GM23248 (cell line): ENCODE measurements at regions not wholly inside any gene's neighbourhood (a gene's known extent, or its start where the extent isn't known, plus 50 kb on each side); places are given as distances from the start of the nearest gene placed in this dataset.

Experiments
- DNase-seq: peaks from one replicate; pipeline ENCODE4 v3.0.0-alpha.2; 2015
- H2AFZ ChIP-seq: fragments of 200-600 bp; sonication (generic); 2 replicates; pipeline ENCODE4 v1.6.1; 2016; ENCODE audit warnings: antibody characterized with exemption
- H3F3A ChIP-seq: fragments of 200-600 bp; sonication (generic); 2 replicates; pipeline ENCODE4 v1.6.1; 2016; ENCODE audit warnings: mild to moderate bottlenecking, antibody characterized with exemption, mixed run types; ENCODE audit not compliant: insufficient read depth
- H3K27ac ChIP-seq: fragments of 200-600 bp; sonication (generic); 2 replicates; pipeline ENCODE4 v1.5.1; 2016; ENCODE audit warnings: mild to moderate bottlenecking
- H3K27me3 ChIP-seq: fragments of 200-600 bp; sonication (generic); replicated peaks from 2 replicates; pipeline ENCODE4 v1.6.1; 2016; ENCODE audit warnings: mild to moderate bottlenecking; ENCODE audit not compliant: insufficient read depth
- H3K36me3 ChIP-seq: fragments of 200-600 bp; sonication (generic); 2 replicates; pipeline ENCODE4 v1.6.1; 2016; ENCODE audit warnings: low read depth, mild to moderate bottlenecking
- H3K4me1 ChIP-seq: fragments of 200-600 bp; sonication (generic); 2 replicates; pipeline ENCODE4 v1.6.1; 2016; ENCODE audit warnings: mild to moderate bottlenecking; ENCODE audit not compliant: insufficient read depth
- H3K4me2 ChIP-seq: fragments of 200-600 bp; sonication (generic); one replicate; pipeline ENCODE4 v1.6.1; 2016; ENCODE audit warnings: mild to moderate bottlenecking; ENCODE audit not compliant: unreplicated experiment
- H3K4me3 ChIP-seq: fragments of 200-600 bp; sonication (generic); 2 replicates; pipeline ENCODE4 v1.5.1; 2016; ENCODE audit warnings: mild to moderate bottlenecking
- H3K79me2 ChIP-seq: fragments of 200-600 bp; sonication (generic); 2 replicates; pipeline ENCODE4 v1.6.1; 2016; ENCODE audit warnings: mild to moderate bottlenecking; ENCODE audit not compliant: insufficient read depth
- H3K9ac ChIP-seq: fragments of 200-600 bp; sonication (generic); 2 replicates; pipeline ENCODE4 v1.6.1; 2016; ENCODE audit warnings: mild to moderate bottlenecking
- H3K9me2 ChIP-seq: fragments of 200-600 bp; sonication (generic); 2 replicates; pipeline ENCODE4 v1.6.1; 2016; ENCODE audit warnings: mixed run types, mild to moderate bottlenecking, moderate library complexity; ENCODE audit not compliant: insufficient read depth
- H3K9me3 ChIP-seq: fragments of 200-600 bp; sonication (generic); one replicate; pipeline ENCODE4 v1.6.1; 2017; ENCODE audit warnings: low read depth
- H4K20me1 ChIP-seq: fragments of 200-600 bp; sonication (generic); 2 replicates; pipeline ENCODE4 v1.6.0; 2016; ENCODE audit not compliant: insufficient read depth
- EZH2 ChIP-seq: fragments of 200-600 bp; sonication (generic); IDR thresholded peaks from 2 replicates; pipeline ENCODE4 v1.6.1; 2018; ENCODE audit warnings: antibody characterized with exemption, mild to moderate bottlenecking; ENCODE audit not compliant: insufficient read depth, poor library complexity, severe bottlenecking
- EZH2phosphoT487 ChIP-seq: fragments of 200-600 bp; sonication (generic); IDR thresholded peaks from 2 replicates; pipeline ENCODE4 v1.6.1; 2018; ENCODE audit warnings: antibody characterized with exemption, moderate library complexity, mild to moderate bottlenecking, low read depth; ENCODE audit not compliant: insufficient read depth
- WGBS, 2 experiments: methylation state at CpG; one replicate each; pipeline ENCODE4 v1.1.6; 2015 to 2017; ENCODE audit warnings: low lambda C conversion rate in 2 of 2, low coverage in 1 of 2; ENCODE audit errors: missing lambda C conversion rate in 2 of 2; 5-methylcytosine and 5-hydroxymethylcytosine counted together
- in situ Hi-C: fragments of 300-500 bp; cut with MboI; formaldehyde crosslinking; loops from 2 replicates; pipeline ENCODE4 v1.15.0; 2020

- Histone ChIP-seq H3K36me3 (no peaks in the 10 kb centered on the region), H3K79me2 (no peaks in the 10 kb centered on the region), H4K20me1 (no peaks in the 10 kb centered on the region), H3K9me3 (no peaks in the 10 kb centered on the region), H3K9me2 (no peaks in the 10 kb centered on the region), H3K4me1 (peaks cover 6% of the 10 kb centered on the region; the same call in 1 of the 2 replicates), H3K4me2 (no peak overlapping the region), H3K9ac (no peak overlapping the region), H3K27me3 (no peaks in the 10 kb centered on the region), H2AFZ (no peak overlapping the region), H3K4me3 (no peak overlapping the region), H3F3A (no peaks in the 10 kb centered on the region), H3K27ac (no peak overlapping the region)
- in situ Hi-C loops, result no loop called here
- TF ChIP-seq EZH2phosphoT487 (no peak), EZH2 (no peak)
- WGBS, 2 experiments, result 63 to 76% methylated on average over 7 of the region's 7 CpGs
- peak; percentile 16 for DNase-seq
Measured at GRCh38 chr13:31038834-31039552, 106.5 kb downstream of the TEX26 start.

DNA sequence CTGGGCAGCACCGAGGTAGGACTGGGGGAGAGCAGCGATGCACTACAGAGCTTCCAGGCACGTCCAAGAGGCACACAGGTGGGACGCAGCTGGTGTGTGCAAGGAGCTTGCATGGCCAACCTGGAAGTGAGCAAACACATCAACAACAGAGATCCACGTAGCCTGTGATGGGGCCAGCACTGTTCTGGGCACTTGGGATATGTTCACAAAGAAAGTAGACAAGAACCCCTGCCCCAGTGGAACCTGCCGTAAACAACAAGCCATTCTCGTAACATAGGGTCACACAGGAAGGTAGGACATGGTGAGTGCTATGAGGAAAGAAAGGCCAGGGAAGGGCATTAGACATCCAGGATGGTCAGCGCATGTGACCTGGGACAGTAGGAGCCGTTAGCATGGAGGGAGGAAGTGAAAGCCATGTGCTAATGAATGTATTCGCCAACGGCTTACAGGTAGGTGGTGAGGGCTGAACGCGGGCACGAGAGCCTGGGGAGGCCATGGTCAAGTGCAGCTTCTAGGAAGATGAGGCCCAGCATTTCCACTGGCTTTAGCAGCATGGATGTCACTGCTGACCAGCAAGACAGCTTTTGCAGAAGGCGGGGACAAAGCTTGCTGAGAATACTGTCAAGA, 105.5 kb downstream of the TEX26 start:
- no peak overlapping the region for H3K4me2 ChIP-seq
- H3K9me3 ChIP-seq, result no peaks in the 10 kb centered on the region
- 90 to 91% methylated on average over 15 of the region's 15 CpGs for WGBS, 2 experiments
- H4K20me1 ChIP-seq, result no peaks in the 10 kb centered on the region
- no peak for DNase-seq
- TF ChIP-seq EZH2phosphoT487, result no peak
- TF ChIP-seq EZH2, result no peak
- H3K36me3 ChIP-seq, result no peaks in the 10 kb centered on the region
- no peak overlapping the region for H3K4me3 ChIP-seq
- no peaks in the 10 kb centered on the region for H3K9me2 ChIP-seq
- no peak overlapping the region for H3K9ac ChIP-seq
- H3F3A ChIP-seq, result no peaks in the 10 kb centered on the region
- peaks cover 7% of the 10 kb centered on the region; the same call in 1 of the 2 replicates for H3K4me1 ChIP-seq
- no peak overlapping the region for H2AFZ ChIP-seq
- in situ Hi-C loops, result no loop called here
- H3K79me2 ChIP-seq, result no peaks in the 10 kb centered on the region
- no peak overlapping the region for H3K27ac ChIP-seq
- no peaks in the 10 kb centered on the region for H3K27me3 ChIP-seq

DNA sequence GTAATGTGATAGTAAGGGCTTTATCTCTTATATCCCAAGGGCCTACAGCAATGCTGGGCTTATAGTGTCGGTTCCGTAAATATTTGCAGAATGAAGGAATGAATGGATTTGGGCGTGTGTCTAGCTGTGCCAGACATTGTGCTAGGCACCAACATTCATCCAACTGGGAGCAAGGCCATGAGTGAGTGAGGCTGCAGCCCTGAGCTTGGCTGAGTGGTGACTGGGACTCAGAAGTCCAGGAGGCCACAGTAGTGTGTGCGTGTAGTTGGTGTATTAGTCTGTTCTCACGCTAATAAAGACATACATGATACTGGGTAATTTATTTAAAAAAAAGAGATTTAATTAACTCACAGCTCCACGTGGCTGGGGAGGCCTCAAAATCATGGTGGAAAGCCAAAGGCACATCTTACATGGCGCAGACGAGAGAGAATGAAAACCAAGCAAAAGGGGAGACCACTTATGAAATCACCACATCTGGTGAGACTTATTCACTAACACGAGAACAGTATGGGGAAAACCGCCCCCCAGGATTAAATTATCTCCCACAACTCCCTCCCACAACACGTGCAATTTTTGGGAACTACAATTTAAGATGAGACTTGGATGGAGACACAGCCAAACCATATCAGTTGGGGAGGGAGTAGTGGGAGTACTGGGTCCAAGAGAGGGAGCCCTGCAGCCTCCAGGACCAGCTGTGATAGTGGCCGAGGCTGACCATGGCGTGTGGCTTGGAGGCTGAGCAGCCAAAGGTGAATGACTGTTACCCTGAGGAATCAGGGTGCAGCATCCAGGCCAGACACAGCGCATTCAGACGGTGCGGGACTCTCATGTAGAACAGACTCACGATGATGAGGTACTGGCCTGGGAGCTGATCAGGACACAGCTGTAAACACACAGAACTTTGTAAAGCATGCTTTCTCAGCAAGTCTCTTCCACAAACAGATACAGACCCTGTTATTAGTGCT, 104.6 kb downstream of the TEX26 start:
- Histone ChIP-seq H4K20me1 (no peaks in the 10 kb centered on the region), H3K9me3 (no peaks in the 10 kb centered on the region), H3K79me2 (no peaks in the 10 kb centered on the region), H3K27me3 (no peaks in the 10 kb centered on the region), H3K4me2 (no peak overlapping the region), H3F3A (no peaks in the 10 kb centered on the region), H3K4me3 (no peak overlapping the region), H3K9ac (no peak overlapping the region), H3K4me1 (peaks cover 14% of the 10 kb centered on the region), H3K9me2 (no peaks in the 10 kb centered on the region), H2AFZ (no peak overlapping the region), H3K27ac (no peak overlapping the region), H3K36me3 (no peaks in the 10 kb centered on the region)
- in situ Hi-C loops, result no loop called here
- no peak for TF ChIP-seq EZH2
- WGBS, 2 experiments, result 57 to 60% methylated on average over 17 of the region's 17 CpGs
- no peak for DNase-seq

- Histone ChIP-seq H3K27ac (no peak overlapping the region), H4K20me1 (no peaks in the 10 kb centered on the region), H3K4me3 (no peak overlapping the region), H3K79me2 (no peaks in the 10 kb centered on the region), H3K4me2 (peak overlapping the region; percentile 50), H3F3A (no peaks in the 10 kb centered on the region), H2AFZ (0 out of 2 replicates have a peak overlapping the region, but pooled peaks have one; percentile 31), H3K9me3 (no peaks in the 10 kb centered on the region), H3K27me3 (no peaks in the 10 kb centered on the region), H3K36me3 (no peaks in the 10 kb centered on the region), H3K9me2 (no peaks in the 10 kb centered on the region), H3K4me1 (peaks cover 14% of the 10 kb centered on the region), H3K9ac (no peak overlapping the region)
- in situ Hi-C loops, result no loop called here
- TF ChIP-seq EZH2 (no peak), EZH2phosphoT487 (no peak)
- 21 to 23% methylated on average over 13 of the region's 13 CpGs for WGBS, 2 experiments
- peak; percentile 60 for DNase-seq
Measured at GRCh38 chr13:31035185-31035965, 102.9 kb downstream of the TEX26 start.
